PC-3 (cell line): ENCODE measurements at regions not wholly inside any gene's neighbourhood (a gene's known extent, or its start where the extent isn't known, plus 50 kb on each side); places are given as distances from the start of the nearest gene placed in this dataset.

ENCODE experiments used
- ATAC-seq: fragments of 200-7000 bp; cut with Tn5 transposase; 2 replicates; pipeline ENCODE4 v1.9.1; 2020; ENCODE audit warnings: mild to moderate bottlenecking, moderate library complexity
- BruUV-seq: library from RNA; stranded (reverse); fragments of 400-500 nt; replicated peaks from 2 replicates; lab custom pipeline; 2021; lab: Mats Ljungman, UMichigan
- CTCF ChIA-PET: fragments of 300-600 bp; sonication (Branson Sonifier 250); formaldehyde crosslinking; loops from one replicate; lab custom pipeline; 2022; ENCODE audit warnings: antibody characterized with exemption; lab: Charles Lee
- POLR2A ChIA-PET: fragments of 300-600 bp; sonication (Branson Sonifier 250); formaldehyde crosslinking; loops from one replicate; lab custom pipeline; 2022; ENCODE audit warnings: antibody characterized with exemption; ENCODE audit not compliant: unreplicated experiment; lab: Charles Lee
- DNase-seq: peaks from one replicate; pipeline ENCODE4 v3.0.0-alpha.2; 2015
- H2AFZ ChIP-seq: fragments of 300-600 bp; sonication (generic); 2 replicates; pipeline ENCODE4 v1.6.0; 2016; ENCODE audit warnings: antibody characterized with exemption, low read length
- H3F3A ChIP-seq: fragments of 300-600 bp; sonication (generic); one replicate; pipeline ENCODE4 v1.6.0; 2017; ENCODE audit warnings: antibody characterized with exemption, low read length, control low read depth, mild to moderate bottlenecking; ENCODE audit not compliant: unreplicated experiment
- H3K27ac ChIP-seq: fragments of 300-600 bp; sonication (generic); 2 replicates; pipeline ENCODE4 v1.5.1; 2016; ENCODE audit warnings: mild to moderate bottlenecking, low read length
- H3K27me3 ChIP-seq: fragments of 300-600 bp; sonication (generic); 2 replicates; pipeline ENCODE4 v1.6.1; 2016; ENCODE audit warnings: low read length, mixed read lengths
- H3K36me3 ChIP-seq: fragments of 300-600 bp; sonication (generic); 2 replicates; pipeline ENCODE4 v1.6.1; 2016; ENCODE audit warnings: low read depth, mixed run types, low read length, mixed read lengths
- H3K4me1 ChIP-seq: fragments of 300-600 bp; sonication (generic); 2 replicates; pipeline ENCODE4 v1.5.1; 2016; ENCODE audit warnings: low read length; ENCODE audit not compliant: insufficient read depth
- H3K4me2 ChIP-seq: fragments of 300-600 bp; sonication (generic); 2 replicates; pipeline ENCODE4 v1.6.0; 2016; ENCODE audit warnings: low read length
- H3K4me3 ChIP-seq: fragments of 300-600 bp; sonication (generic); 2 replicates; pipeline ENCODE4 v1.5.1; 2016; ENCODE audit warnings: mild to moderate bottlenecking, low read length, mixed read lengths
- H3K79me2 ChIP-seq: fragments of 300-600 bp; sonication (generic); 2 replicates; pipeline ENCODE4 v1.6.1; 2017; ENCODE audit warnings: low read length, mixed read lengths
- H3K9ac ChIP-seq: fragments of 300-600 bp; sonication (generic); 2 replicates; pipeline ENCODE4 v1.6.0; 2016; ENCODE audit warnings: mild to moderate bottlenecking, low read length
- H3K9me2 ChIP-seq: fragments of 300-600 bp; sonication (generic); replicated peaks from 2 replicates; pipeline ENCODE4 v1.6.1; 2016; ENCODE audit warnings: mixed run types, low read length, mixed read lengths
- H3K9me3 ChIP-seq: fragments of 300-600 bp; sonication (generic); 2 replicates; pipeline ENCODE4 v1.6.1; 2016; ENCODE audit warnings: low read length, mixed read lengths
- H4K20me1 ChIP-seq: fragments of 300-600 bp; sonication (generic); 2 replicates; pipeline ENCODE4 v1.6.1; 2016; ENCODE audit warnings: low read length, mixed read lengths
- EZH2 ChIP-seq: fragments of 300-600 bp; sonication (generic); IDR thresholded peaks from one replicate; pipeline ENCODE4 v1.6.1; 2017; ENCODE audit warnings: antibody characterized with exemption, mild to moderate bottlenecking, low read length; ENCODE audit not compliant: unreplicated experiment
- EZH2phosphoT487 ChIP-seq: fragments of 300-600 bp; sonication (generic); IDR thresholded peaks from 2 replicates; pipeline ENCODE4 v1.6.1; 2018; ENCODE audit warnings: mild to moderate bottlenecking, antibody characterized with exemption, low read length, borderline replicate concordance
- intact Hi-C: fragments of 100-400 bp; cut with micrococcal nuclease; formaldehyde crosslinking; loops from 2 replicates; pipeline ENCODE4 v1.9.0; 2023
- TF ChIP-seq, protein P1 (sequence below): fragments of 300-600 bp; sonication (generic); conservative IDR thresholded peaks from 2 replicates; pipeline ENCODE4 v1.5.1; 2017; ENCODE audit warnings: antibody characterized with exemption, low read depth, mild to moderate bottlenecking, low read length

DNA sequence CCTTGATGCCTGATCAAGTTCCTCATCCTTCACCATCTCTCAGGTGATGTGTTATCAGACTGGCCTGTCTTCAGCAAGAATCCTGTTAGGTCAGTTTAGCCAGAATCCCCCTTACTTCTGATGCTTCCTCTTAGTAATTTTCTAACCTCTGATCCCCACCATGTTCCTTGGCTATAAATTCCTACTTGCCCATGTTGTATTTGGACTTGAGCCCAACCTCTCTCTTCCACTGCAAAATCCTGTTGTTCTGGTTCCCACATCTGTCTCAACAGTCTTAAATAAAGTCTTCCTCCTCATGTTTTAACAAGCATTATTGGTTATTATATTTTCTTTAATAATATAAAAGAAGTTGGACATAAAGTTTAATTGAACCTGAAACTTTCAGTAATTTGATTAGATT, 987.8 kb upstream of the USP15 start:
- H3K36me3 ChIP-seq: no peaks in the 10 kb centered on the region
- TF ChIP-seq EZH2: no peak
- no peak for TF ChIP-seq EZH2phosphoT487
- TF ChIP-seq, protein P1, sequence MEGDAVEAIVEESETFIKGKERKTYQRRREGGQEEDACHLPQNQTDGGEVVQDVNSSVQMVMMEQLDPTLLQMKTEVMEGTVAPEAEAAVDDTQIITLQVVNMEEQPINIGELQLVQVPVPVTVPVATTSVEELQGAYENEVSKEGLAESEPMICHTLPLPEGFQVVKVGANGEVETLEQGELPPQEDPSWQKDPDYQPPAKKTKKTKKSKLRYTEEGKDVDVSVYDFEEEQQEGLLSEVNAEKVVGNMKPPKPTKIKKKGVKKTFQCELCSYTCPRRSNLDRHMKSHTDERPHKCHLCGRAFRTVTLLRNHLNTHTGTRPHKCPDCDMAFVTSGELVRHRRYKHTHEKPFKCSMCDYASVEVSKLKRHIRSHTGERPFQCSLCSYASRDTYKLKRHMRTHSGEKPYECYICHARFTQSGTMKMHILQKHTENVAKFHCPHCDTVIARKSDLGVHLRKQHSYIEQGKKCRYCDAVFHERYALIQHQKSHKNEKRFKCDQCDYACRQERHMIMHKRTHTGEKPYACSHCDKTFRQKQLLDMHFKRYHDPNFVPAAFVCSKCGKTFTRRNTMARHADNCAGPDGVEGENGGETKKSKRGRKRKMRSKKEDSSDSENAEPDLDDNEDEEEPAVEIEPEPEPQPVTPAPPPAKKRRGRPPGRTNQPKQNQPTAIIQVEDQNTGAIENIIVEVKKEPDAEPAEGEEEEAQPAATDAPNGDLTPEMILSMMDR: no peak
- POLR2A ChIA-PET: no interaction called here
- intact Hi-C loops: no loop called here
- no peaks in the 10 kb centered on the region for H3K9me2 ChIP-seq
- H3K9me3 ChIP-seq: no peaks in the 10 kb centered on the region
- DNase-seq (peak; percentile 66), ATAC-seq (no peak)
- no peaks in the 10 kb centered on the region for H3K4me1 ChIP-seq
- H3K27ac ChIP-seq: no peak overlapping the region
- no peak overlapping the region for H3K4me2 ChIP-seq
- no TSS peak for BruUV-seq
- no peak overlapping the region for H3K4me3 ChIP-seq
- H3K27me3 ChIP-seq: no peaks in the 10 kb centered on the region
- H3F3A ChIP-seq: no peaks in the 10 kb centered on the region
- no peaks in the 10 kb centered on the region for H3K79me2 ChIP-seq
- H4K20me1 ChIP-seq: no peaks in the 10 kb centered on the region
- CTCF ChIA-PET: no interaction called here
- no peak overlapping the region for H3K9ac ChIP-seq
- H2AFZ ChIP-seq: no peak overlapping the region

DNA sequence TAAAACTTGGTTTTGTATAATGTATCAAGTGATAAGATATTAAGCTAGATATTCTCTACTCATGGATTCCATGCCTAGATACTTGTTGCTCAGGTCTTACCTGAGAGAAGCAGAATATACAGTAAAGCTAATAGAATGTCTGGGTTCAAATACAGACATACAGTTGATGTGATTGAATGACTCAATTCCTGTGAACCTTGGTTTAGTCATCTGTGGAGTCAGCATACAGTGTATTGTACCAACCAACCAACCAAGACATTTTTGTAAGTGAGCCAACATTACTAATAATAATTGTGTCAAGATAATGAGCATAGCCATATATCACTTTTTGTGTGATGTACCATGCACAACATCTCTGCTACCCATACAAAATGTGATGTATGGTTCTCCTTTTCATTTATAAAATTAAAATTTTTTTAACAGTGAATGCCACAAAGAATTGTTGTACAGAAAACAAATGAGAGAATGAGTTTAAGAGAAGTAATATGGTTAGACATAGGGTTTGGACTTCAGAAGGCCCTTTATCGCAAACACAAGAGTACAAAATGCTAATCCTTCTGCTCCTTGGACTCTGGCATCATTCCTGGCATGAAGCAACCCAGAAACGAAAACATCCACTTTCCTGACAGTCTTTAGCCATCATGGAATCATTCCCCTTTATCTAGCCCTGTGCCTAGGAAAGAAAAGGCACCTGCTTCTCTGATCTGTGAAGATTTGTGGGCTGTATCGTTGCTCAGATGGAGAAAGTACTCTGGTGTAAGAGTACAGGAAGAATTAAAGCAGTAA, 977.2 kb upstream of the USP15 start:
- Histone ChIP-seq H3K27me3 (no peaks in the 10 kb centered on the region), H3K4me3 (no peak overlapping the region), H3K4me2 (no peak overlapping the region), H3K79me2 (no peaks in the 10 kb centered on the region), H3K9me3 (0 out of 2 replicates have a peak, but pooled peaks cover 16% of the 10 kb centered on the region), H3K36me3 (no peaks in the 10 kb centered on the region; the same call in 1 of the 2 replicates), H3F3A (no peaks in the 10 kb centered on the region), H3K27ac (no peak overlapping the region), H3K9me2 (no peaks in the 10 kb centered on the region), H3K4me1 (no peaks in the 10 kb centered on the region), H3K9ac (no peak overlapping the region), H2AFZ (no peak overlapping the region), H4K20me1 (no peaks in the 10 kb centered on the region)
- CTCF ChIA-PET: no interaction called here
- DNase-seq: peak; percentile 78
- POLR2A ChIA-PET: no interaction called here
- intact Hi-C loops: no loop called here
- ATAC-seq: peak; percentile 89
- TF ChIP-seq EZH2: no peak
- TF ChIP-seq EZH2phosphoT487: no peak
- TF ChIP-seq, protein P1: no peak
- BruUV-seq: no TSS peak

DNA sequence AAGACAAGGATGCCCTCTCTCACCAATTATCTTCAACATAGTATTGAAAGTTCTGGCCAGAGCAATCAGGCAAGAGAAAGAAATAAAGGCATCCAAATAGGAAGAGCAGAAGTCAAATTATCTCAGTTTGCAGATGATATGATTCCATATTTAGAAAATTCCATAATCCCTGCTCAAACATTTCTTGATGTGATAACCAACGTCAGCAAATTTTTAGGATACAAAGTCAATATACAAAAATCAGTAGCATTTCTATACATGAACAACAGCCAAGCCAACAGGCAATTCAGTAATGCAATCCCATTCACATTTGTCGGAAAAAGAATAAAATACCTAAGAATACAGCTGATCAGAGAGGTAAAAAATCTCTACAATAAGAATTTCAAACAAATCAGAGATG, 969.7 kb upstream of the USP15 start:
- CTCF ChIA-PET: no interaction called here
- Histone ChIP-seq H2AFZ (no peak overlapping the region), H3K9me3 (0 out of 2 replicates have a peak, but pooled peaks cover 12% of the 10 kb centered on the region), H3K27ac (no peak overlapping the region), H3K9ac (no peak overlapping the region), H3F3A (no peaks in the 10 kb centered on the region), H3K4me1 (no peaks in the 10 kb centered on the region), H3K4me3 (no peak overlapping the region), H4K20me1 (no peaks in the 10 kb centered on the region), H3K4me2 (no peak overlapping the region), H3K79me2 (no peaks in the 10 kb centered on the region), H3K27me3 (no peaks in the 10 kb centered on the region), H3K36me3 (no peaks in the 10 kb centered on the region; the same call in 1 of the 2 replicates), H3K9me2 (no peaks in the 10 kb centered on the region)
- TF ChIP-seq EZH2phosphoT487: no peak
- TF ChIP-seq, protein P1: no peak
- no peak for TF ChIP-seq EZH2
- ATAC-seq: no peak
- intact Hi-C loops: no loop called here
- no TSS peak for BruUV-seq
- DNase-seq: no peak
- POLR2A ChIA-PET: no interaction called here
